ENCODE measurements at regions not wholly inside any gene's neighbourhood (a gene's known extent, or its start where the extent isn't known, plus 50 kb on each side); places are given as distances from the start of the nearest gene placed in this dataset.

DNA sequence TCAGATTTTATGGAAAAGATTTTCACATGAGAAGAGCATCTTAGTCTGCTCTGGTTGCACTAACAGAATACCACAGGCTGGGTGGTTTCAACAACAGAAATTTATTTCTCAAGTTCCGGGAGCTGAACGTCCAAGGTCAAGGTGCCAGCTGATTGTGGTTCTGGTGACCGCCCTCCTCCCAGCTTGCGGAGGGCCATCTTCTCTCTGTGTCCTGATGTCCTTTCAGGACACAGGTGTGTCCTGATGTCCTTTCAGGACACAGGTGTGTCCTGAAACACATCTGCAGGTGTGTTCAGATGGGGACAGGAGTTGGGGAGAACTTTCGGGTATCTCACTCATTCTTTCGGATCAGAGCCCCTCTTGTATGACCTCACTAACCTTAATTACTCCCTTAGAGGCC lies 374.9 kb downstream of the SOX11 start:
- no peaks in the 10 kb centered on the region for H3K4me1 ChIP-seq (ENCODE audit: insufficient read depth, low read length)
- H3K36me3 ChIP-seq (ENCODE audit: low read depth, low read length) = no peaks in the 10 kb centered on the region
- ChIA-PET POLR2A (ENCODE audit: unreplicated experiment) (no interaction called here), CTCF (interaction anchor here (0.6 kb wide), 1 partner anchor 164 kb away, joined by 3 read pairs; no protein-coding TSS in a partner anchor)
- H3K27ac ChIP-seq (ENCODE audit: low read length) = no peak overlapping the region
- no peak for ATAC-seq
- H2AFZ ChIP-seq (ENCODE audit: low read length) = no peak overlapping the region
- no peaks in the 10 kb centered on the region for H3K27me3 ChIP-seq (ENCODE audit: low read length)
- H3K9me2 ChIP-seq (replicated peaks; ENCODE audit: low read length) = no peaks in the 10 kb centered on the region
- no TSS peak for BruUV-seq (replicated peaks)
- TF ChIP-seq, protein P1, sequence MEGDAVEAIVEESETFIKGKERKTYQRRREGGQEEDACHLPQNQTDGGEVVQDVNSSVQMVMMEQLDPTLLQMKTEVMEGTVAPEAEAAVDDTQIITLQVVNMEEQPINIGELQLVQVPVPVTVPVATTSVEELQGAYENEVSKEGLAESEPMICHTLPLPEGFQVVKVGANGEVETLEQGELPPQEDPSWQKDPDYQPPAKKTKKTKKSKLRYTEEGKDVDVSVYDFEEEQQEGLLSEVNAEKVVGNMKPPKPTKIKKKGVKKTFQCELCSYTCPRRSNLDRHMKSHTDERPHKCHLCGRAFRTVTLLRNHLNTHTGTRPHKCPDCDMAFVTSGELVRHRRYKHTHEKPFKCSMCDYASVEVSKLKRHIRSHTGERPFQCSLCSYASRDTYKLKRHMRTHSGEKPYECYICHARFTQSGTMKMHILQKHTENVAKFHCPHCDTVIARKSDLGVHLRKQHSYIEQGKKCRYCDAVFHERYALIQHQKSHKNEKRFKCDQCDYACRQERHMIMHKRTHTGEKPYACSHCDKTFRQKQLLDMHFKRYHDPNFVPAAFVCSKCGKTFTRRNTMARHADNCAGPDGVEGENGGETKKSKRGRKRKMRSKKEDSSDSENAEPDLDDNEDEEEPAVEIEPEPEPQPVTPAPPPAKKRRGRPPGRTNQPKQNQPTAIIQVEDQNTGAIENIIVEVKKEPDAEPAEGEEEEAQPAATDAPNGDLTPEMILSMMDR (conservative IDR thresholded peaks at IDR 0.05; ENCODE audit: low read depth, low read length) = no peak
- TF ChIP-seq EZH2 (IDR thresholded peaks at IDR 0.05; ENCODE audit: low read length, unreplicated experiment) = no peak
- no peak for TF ChIP-seq EZH2phosphoT487 (IDR thresholded peaks at IDR 0.05; ENCODE audit: borderline replicate concordance, low read length)
- H4K20me1 ChIP-seq (ENCODE audit: low read length) = no peaks in the 10 kb centered on the region
- H3K9ac ChIP-seq (ENCODE audit: low read length) = no peak overlapping the region
- no peak overlapping the region for H3K4me2 ChIP-seq (ENCODE audit: low read length)
- no peaks in the 10 kb centered on the region for H3K79me2 ChIP-seq (ENCODE audit: low read length)
- no peaks in the 10 kb centered on the region for H3F3A ChIP-seq (ENCODE audit: low read length, unreplicated experiment)
- no peak overlapping the region for H3K4me3 ChIP-seq (ENCODE audit: low read length)
- peaks cover 5% of the 10 kb centered on the region; the same call in 1 of the 2 replicates for H3K9me3 ChIP-seq (ENCODE audit: low read length)
- intact Hi-C loops (cut with micrococcal nuclease) = no loop called here
- no peak for DNase-seq

DNA sequence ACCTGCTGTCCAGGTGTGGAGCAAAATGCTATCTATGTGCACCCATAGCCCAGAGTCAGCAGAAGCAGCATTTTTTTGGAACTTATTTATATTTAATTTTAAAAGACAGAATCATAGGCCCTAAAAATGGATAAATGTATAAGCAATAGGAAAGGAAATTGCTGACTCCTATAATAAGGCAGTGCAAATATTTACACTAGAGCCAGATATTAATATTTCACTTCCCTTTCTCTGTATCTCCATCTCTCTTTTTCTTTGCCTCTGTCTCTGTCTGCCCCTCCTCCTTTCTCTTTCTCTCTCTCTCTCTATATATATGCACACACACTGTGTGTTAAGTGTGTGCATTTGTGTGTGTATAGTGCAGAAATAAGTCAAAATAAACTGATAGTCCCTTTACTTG lies 375.6 kb downstream of the SOX11 start:
- H3K9ac ChIP-seq (ENCODE audit: low read length) = no peak overlapping the region
- BruUV-seq (replicated peaks) = no TSS peak
- CTCF ChIA-PET = no interaction called here
- no peaks in the 10 kb centered on the region for H4K20me1 ChIP-seq (ENCODE audit: low read length)
- DNase-seq (no peak), ATAC-seq (no peak)
- H3K36me3 ChIP-seq (ENCODE audit: low read depth, low read length) = no peaks in the 10 kb centered on the region
- no peak overlapping the region for H3K27ac ChIP-seq (ENCODE audit: low read length)
- H3K4me3 ChIP-seq (ENCODE audit: low read length) = no peak overlapping the region
- no peak overlapping the region for H3K4me2 ChIP-seq (ENCODE audit: low read length)
- no peaks in the 10 kb centered on the region for H3F3A ChIP-seq (ENCODE audit: low read length, unreplicated experiment)
- no peaks in the 10 kb centered on the region for H3K27me3 ChIP-seq (ENCODE audit: low read length)
- no peaks in the 10 kb centered on the region for H3K4me1 ChIP-seq (ENCODE audit: insufficient read depth, low read length)
- no peak overlapping the region for H2AFZ ChIP-seq (ENCODE audit: low read length)
- intact Hi-C loops (cut with micrococcal nuclease) = no loop called here
- POLR2A ChIA-PET (ENCODE audit: unreplicated experiment) = no interaction called here
- no peaks in the 10 kb centered on the region for H3K79me2 ChIP-seq (ENCODE audit: low read length)
- no peaks in the 10 kb centered on the region for H3K9me3 ChIP-seq (ENCODE audit: low read length)
- no peak for TF ChIP-seq EZH2 (IDR thresholded peaks at IDR 0.05; ENCODE audit: low read length, unreplicated experiment)
- no peak for TF ChIP-seq EZH2phosphoT487 (IDR thresholded peaks at IDR 0.05; ENCODE audit: borderline replicate concordance, low read length)
- TF ChIP-seq, protein P1 (conservative IDR thresholded peaks at IDR 0.05; ENCODE audit: low read depth, low read length) = no peak
- H3K9me2 ChIP-seq (replicated peaks; ENCODE audit: low read length) = no peaks in the 10 kb centered on the region

DNA sequence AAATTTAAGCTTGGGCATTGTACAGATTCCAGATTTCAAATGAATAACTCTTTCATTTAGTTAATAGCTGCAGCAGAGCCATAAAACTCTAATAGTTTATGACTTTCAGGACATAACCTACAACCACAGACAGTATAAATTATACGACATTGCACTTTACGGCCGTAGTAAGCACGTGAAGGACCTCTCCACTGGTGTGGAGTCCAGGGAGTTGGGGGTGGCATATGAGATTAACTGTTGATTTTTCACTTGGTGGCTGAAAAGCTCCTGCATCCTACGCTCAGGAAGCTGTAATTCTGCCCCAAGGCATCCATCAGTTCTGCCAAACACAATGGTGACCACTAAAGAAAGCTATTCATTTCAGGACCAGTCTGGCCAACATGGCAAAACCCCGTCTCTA lies 376.2 kb downstream of the SOX11 start:
- ATAC-seq (no peak), DNase-seq (no peak)
- CTCF ChIA-PET = no interaction called here
- Histone ChIP-seq H3K9me3 (ENCODE audit: low read length) (no peaks in the 10 kb centered on the region), H3K36me3 (ENCODE audit: low read depth, low read length) (no peaks in the 10 kb centered on the region), H3F3A (ENCODE audit: low read length, unreplicated experiment) (no peaks in the 10 kb centered on the region), H3K4me3 (ENCODE audit: low read length) (no peak overlapping the region), H3K9ac (ENCODE audit: low read length) (no peak overlapping the region), H3K27ac (ENCODE audit: low read length) (no peak overlapping the region), H2AFZ (ENCODE audit: low read length) (no peak overlapping the region), H4K20me1 (ENCODE audit: low read length) (no peaks in the 10 kb centered on the region), H3K4me1 (ENCODE audit: insufficient read depth, low read length) (no peaks in the 10 kb centered on the region), H3K9me2 (replicated peaks; ENCODE audit: low read length) (no peaks in the 10 kb centered on the region), H3K79me2 (ENCODE audit: low read length) (no peaks in the 10 kb centered on the region), H3K27me3 (ENCODE audit: low read length) (no peaks in the 10 kb centered on the region), H3K4me2 (ENCODE audit: low read length) (no peak overlapping the region)
- POLR2A ChIA-PET (ENCODE audit: unreplicated experiment) = no interaction called here
- TF ChIP-seq EZH2phosphoT487 (IDR thresholded peaks at IDR 0.05; ENCODE audit: borderline replicate concordance, low read length) (no peak), EZH2 (IDR thresholded peaks at IDR 0.05; ENCODE audit: low read length, unreplicated experiment) (no peak)
- TF ChIP-seq, protein P1 (conservative IDR thresholded peaks at IDR 0.05; ENCODE audit: low read depth, low read length) = no peak
- no TSS peak for BruUV-seq (replicated peaks)
- intact Hi-C loops (cut with micrococcal nuclease) = no loop called here
